NCI-H187 (cell line): ENCODE measurements at regions not wholly inside any gene's neighbourhood (a gene's known extent, or its start where the extent isn't known, plus 50 kb on each side); places are given as distances from the start of the nearest gene placed in this dataset.

Source experiments
- DNase-seq, 2 experiments: peaks; one replicate each; lab custom pipeline; 2025; lab: John Stamatoyannopoulos, UW

DNA sequence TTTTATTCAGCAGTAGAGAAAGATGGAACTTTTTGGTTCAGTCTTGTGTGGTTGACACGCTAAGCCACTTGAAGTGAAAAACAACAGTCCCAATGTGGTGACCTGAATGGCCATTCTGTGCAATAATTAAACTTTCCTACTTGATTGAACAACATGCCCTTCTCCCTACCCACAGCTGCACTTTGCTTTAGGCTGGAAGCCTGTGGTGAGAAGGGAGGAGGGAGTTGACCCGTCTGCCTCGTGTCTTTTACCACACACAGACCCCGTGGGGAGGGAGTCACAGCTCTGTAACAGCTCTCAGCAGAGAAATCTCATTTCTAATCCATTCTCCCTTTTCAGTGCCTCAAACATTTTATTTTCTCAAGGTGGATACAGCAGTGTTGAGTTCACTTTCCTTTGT lies 138.2 kb upstream of the PKDCC start:
- DNase-seq = no peak

DNA sequence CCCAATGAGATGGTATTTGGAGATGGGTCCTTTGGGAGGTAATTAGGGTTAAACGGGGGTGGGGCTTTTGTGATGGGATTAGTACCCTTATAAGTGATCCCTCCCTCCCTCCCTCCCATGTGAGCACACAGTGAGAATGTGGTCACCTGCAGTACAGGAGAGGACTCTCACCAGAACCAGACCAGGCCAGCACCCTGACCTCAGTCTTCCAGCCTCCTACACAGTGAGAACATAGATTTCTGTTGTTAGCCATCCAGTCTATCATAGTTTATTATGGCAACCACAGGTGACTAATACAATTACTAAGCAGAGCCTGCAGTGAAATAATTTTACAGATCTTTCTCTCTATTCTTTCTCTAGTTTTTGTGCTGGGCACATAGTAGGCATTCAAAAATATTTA lies 137.7 kb upstream of the PKDCC start:
- DNase-seq = no peak

- no peak for DNase-seq
These were observed 136.8 kb upstream of the PKDCC start for GRCh38 chr2:41911033-41911432.

GRCh38 chr2:41912337-41912736 lies 135.5 kb upstream of the PKDCC start:
- no peak for DNase-seq

- DNase-seq = no peak
These were observed 135.0 kb upstream of the PKDCC start for GRCh38 chr2:41912776-41913175.

DNA sequence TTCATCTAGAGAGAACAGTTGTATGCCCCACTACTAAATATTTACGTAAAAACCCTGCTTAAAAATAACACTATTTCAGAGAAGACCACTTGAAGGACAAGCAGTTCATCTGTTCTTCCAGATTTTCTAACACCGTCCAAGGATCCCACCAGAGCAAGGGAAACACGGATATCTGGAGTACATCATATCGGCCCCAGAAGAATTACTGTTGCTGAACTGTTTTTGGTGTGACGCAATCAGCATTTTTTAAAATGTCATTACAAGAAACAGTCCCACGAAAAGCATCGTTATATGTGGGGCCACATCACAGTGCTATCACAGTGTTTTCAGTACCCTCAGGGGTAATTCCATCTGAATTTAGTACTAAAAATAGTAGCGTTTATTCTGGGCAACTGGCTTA lies 134.5 kb upstream of the PKDCC start:
- DNase-seq = no peak

GRCh38 chr2:41913921-41914609 lies 133.8 kb upstream of the PKDCC start:
- no peak for DNase-seq

- DNase-seq = no peak
These were observed 132.9 kb upstream of the PKDCC start for GRCh38 chr2:41914936-41915335.

GRCh38 chr2:41916177-41916576 lies 131.6 kb upstream of the PKDCC start:
- DNase-seq = no peak

GRCh38 chr2:41917587-41917986 lies 130.2 kb upstream of the PKDCC start:
- DNase-seq = no peak

- no peak for DNase-seq
These were observed 128.7 kb upstream of the PKDCC start for GRCh38 chr2:41919135-41919534.

DNA sequence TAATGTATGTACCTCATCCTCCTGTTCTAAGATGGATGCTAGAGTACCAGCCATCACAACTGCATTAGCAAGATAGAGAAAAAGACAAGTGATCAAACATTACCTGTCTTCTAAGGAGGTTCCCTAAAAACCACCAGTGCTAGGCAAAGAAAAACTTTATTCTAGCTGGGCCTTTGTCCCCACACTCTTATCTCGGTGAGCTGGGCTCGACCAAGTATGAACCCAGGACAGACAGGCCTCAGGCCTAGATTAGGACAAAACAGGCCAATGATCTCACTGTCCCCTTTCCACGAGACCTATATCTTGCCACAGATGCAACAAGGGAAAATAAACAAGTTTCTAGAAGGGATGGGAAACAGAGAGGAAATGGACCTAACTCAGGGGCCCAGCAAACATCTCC lies 127.6 kb upstream of the PKDCC start:
- DNase-seq = no peak

DNA sequence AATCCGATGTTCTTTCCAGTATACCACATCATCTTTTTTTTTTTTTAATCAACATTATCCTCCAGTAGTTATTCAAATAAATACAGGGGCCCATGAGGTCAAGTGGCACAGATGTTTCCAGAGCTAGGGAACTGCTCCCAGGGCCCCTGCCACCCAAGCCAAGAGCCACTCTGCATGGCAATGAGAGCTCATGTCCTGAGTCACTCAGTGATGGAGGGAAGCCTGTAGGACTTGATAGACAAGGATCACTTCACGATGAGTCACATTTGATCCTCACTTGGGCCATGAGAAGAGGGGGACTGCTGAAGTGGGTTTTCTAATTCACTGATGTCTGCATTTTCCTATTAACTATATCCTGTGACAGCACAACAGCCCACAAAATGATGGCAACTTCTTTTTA lies 127.0 kb upstream of the PKDCC start:
- DNase-seq = no peak

- DNase-seq = no peak
These were observed 125.6 kb upstream of the PKDCC start for GRCh38 chr2:41922177-41922576.

DNA sequence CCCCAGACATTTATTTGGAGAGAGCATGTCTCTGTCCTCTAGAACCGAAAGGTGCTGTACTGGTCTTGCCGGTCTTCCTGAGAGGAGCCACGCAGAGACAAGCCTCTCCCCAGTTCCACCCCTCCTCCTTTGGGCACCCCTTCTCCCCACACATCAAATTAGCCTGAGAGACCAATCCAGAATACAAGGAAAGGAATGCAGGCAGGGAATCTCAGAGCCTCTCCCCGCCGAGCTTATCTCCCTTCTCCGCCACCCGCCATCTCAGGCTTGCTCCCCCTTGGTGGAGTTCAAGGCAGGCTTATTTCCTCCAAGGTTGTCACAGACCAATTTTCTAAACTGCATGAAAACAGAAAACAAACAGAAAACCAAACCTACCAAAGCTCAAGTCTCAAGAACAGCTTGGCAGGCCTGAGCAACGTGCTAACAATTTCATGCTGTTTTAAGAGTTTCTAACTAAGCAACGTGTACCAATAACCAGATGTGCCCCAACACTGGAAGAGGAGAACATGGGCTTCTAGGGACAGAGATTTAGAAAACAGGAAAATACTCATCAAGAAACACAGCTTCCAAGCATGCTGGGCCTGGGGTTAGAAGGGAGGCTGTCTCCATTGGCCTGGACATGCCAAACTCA lies 124.5 kb upstream of the PKDCC start:
- no peak for DNase-seq

DNA sequence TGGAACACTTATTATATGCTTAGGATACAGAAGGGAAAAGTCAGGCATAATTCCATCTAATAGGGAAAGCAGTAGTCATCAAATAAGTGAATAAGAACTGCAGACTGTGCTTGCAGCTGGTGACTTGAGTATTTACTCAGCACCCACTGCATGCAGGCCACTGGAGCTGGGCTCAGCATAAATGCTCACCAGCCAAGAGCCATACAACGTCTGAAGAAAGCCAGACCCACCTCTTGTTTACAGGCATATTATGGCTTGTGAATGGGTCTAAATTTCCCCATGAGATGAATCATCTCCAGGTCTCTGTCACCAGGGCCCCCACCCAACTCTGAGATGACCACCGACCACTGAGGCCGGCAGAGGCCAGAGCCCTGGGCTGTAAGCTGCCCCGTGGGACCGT lies 123.8 kb upstream of the PKDCC start:
- DNase-seq = no peak

GRCh38 chr2:41924709-41925408 lies 123.0 kb upstream of the PKDCC start:
- DNase-seq = no peak

GRCh38 chr2:41925712-41926111 lies 122.1 kb upstream of the PKDCC start:
- DNase-seq = no peak

DNA sequence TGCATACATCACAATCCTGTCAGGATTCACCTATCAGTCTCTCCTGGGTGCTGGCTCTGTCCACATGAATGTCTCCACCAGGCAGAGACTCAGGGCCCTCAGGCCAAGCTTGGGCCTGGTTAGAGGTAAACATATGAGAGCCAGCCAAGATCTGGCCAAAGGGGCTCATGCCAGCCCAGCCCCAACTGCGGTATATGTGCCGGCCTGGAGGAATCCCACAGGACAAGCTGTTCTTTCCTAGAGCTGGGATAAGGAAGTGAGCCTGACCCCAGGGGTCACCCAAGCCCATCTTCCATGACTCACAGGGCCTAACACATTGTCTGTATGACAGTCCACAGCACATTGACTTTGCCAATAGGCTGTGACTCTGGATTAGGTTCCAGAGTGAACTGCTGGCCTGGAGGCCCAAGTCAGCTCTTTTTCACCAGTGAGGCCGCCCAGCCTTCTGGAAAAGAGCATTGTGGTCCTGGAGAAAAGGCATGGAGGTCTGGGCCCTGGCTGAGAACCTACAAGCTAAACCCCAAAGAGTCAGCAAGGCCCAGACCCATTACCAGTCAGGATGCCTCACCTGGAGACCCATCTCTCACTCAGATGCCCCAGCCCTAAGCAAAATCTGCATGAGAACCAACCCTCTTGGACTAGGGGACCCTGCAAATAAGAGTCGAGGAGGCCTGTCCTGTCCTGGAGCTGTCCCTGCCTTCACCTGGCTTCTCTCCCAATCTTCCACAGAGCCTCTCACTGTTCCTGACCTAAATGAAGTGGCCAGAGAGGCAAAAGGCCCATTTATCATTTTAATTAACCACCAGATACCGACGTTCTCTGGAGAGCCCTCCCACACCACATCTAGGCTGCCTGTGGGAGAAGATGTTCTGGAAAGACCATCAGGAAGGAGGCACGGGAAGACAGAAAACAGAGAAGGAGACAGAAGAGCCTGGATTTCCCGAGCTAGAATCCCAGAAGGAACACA lies 120.9 kb upstream of the PKDCC start:
- no peak for DNase-seq

DNA sequence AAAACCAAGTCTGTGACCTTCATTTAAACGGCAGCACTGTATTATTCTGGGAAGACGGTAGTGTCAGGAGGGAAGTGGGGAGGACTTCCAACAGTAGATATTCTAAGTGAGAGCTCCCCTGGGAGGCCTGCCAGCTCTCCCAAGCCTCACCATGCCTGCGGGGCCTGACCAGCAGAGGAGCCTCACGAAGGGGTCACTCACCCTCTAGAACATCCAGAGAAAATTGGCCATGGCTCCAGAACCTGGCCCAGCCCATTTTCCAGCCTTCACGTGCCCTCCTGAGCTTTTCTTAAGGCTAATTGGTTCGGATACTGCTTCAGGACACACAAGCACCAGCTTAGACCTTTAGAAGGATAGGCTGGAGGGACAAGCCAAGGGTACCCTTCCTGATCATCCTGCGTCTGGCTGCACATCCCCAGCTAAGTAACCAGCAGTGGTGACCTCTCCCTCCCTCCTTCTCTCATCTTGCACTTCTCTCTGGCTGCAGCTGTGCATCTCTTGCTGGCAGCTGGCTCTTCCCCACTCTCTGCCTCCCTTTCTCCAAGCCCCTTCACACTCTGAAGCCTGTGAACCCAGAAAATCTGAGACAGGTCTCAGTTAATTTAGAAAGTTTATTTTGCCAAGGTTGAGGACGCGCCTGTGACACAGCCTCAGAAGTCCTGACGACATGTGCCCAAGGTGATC lies 120.1 kb upstream of the PKDCC start:
- no peak for DNase-seq

DNA sequence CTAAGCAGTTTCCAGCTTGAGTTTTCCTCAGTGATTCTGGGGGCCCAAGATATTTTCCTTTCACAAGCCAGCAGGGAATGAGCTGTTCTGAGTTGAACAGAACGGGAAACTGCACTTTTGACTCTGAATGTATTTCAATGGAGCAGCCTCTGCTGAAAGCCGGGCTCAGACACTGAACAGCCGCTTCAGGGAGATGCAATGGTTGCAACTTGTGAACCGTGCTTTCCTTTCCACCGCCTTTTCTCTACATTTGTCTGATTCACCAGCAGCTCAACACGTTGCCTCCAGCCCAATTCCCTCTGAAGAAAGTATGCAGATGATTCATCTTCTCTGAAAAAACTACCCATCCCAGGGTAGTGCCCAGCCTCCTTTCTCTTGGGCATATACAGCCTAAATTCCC lies 119.3 kb upstream of the PKDCC start:
- DNase-seq = no peak
